NOMO-1 treated with dmso at 0.1 percent for 144 hours (cell line): ENCODE measurements at regions not wholly inside any gene's neighbourhood (a gene's known extent, or its start where the extent isn't known, plus 50 kb on each side); places are given as distances from the start of the nearest gene placed in this dataset.

ENCODE experiments used
- DNase-seq: peaks from one replicate; lab custom pipeline; 2025; ENCODE audit not compliant: unreplicated experiment; lab: John Stamatoyannopoulos, UW

- no peak for DNase-seq
These were observed 71.1 kb upstream of the SDK1 start for GRCh38 chr7:3229904-3230470.

GRCh38 chr7:3230908-3231307 is 70.1 kb upstream of the SDK1 start:
- DNase-seq, result no peak

GRCh38 chr7:3232228-3232627 is 68.8 kb upstream of the SDK1 start:
- DNase-seq, result no peak

GRCh38 chr7:3233301-3233700 is 67.8 kb upstream of the SDK1 start:
- DNase-seq, result no peak

- DNase-seq, result no peak
These were observed 67.0 kb upstream of the SDK1 start for GRCh38 chr7:3234051-3234450.

- no peak for DNase-seq
These were observed 66.2 kb upstream of the SDK1 start for GRCh38 chr7:3234851-3235250.

GRCh38 chr7:3235322-3235721 is 65.7 kb upstream of the SDK1 start:
- DNase-seq, result no peak

GRCh38 chr7:3236268-3236667 is 64.8 kb upstream of the SDK1 start:
- no peak for DNase-seq

- no peak for DNase-seq
These were observed 62.4 kb upstream of the SDK1 start for GRCh38 chr7:3238525-3239210.

GRCh38 chr7:3239291-3239691 is 61.8 kb upstream of the SDK1 start:
- DNase-seq, result no peak

- DNase-seq, result no peak
These were observed 60.1 kb upstream of the SDK1 start for GRCh38 chr7:3240826-3241430.

- DNase-seq, result no peak
These were observed 59.3 kb upstream of the SDK1 start for GRCh38 chr7:3241686-3242258.

- DNase-seq, result no peak
These were observed 58.6 kb upstream of the SDK1 start for GRCh38 chr7:3242398-3242972.

GRCh38 chr7:3243256-3243655 is 57.8 kb upstream of the SDK1 start:
- no peak for DNase-seq

- DNase-seq, result no peak
These were observed 57.4 kb upstream of the SDK1 start for GRCh38 chr7:3243680-3244079.

- DNase-seq, result no peak
These were observed 56.7 kb upstream of the SDK1 start for GRCh38 chr7:3244241-3244814.

GRCh38 chr7:3245077-3245476 is 56.0 kb upstream of the SDK1 start:
- no peak for DNase-seq

- DNase-seq, result no peak
These were observed 55.3 kb upstream of the SDK1 start for GRCh38 chr7:3245721-3246120.

GRCh38 chr7:3246127-3246526 is 54.9 kb upstream of the SDK1 start:
- DNase-seq, result no peak

GRCh38 chr7:3246651-3247050 is 54.4 kb upstream of the SDK1 start:
- no peak for DNase-seq

GRCh38 chr7:3250725-3251124 is 50.3 kb upstream of the SDK1 start:
- no peak for DNase-seq
